ENCODE measurements at regions not wholly inside any gene's neighbourhood (a gene's known extent, or its start where the extent isn't known, plus 50 kb on each side); places are given as distances from the start of the nearest gene placed in this dataset.
"Not testable (repeated sequence)": the region's sequence is repeated elsewhere in the genome, so short reads cannot be mapped to it uniquely, and the experiment has no call there.

GRCh38 chr15:36160351-36160750 lies 419.1 kb upstream of the CDIN1 start:
- H3K36me3 ChIP-seq (replicated peaks in 1 of 2) = no peaks in the 10 kb centered on the region
- no peaks in the 10 kb centered on the region for H3K27me3 ChIP-seq
- H3K4me3 ChIP-seq = no peak overlapping the region
- intact Hi-C loops (cut with DNase I) = no loop called here
- no peaks in the 10 kb centered on the region for H3K9me3 ChIP-seq (replicated peaks in 1 of 3)
- H3K27ac ChIP-seq = no peak overlapping the region
- TF ChIP-seq CTCF (IDR thresholded peaks at IDR 0.05) (no peak), POLR2A (IDR thresholded peaks at IDR 0.05) (no peak)
- DNase-seq = no peak
- peaks cover 0 to 5% of the 10 kb centered on the region in 2 donors for H3K4me1 ChIP-seq (replicated peaks in 1 of 2)
- 67 to 83% (median 76%) methylated on average over 1 of the region's 1 CpG for WGBS, 4 donors

- no peaks in the 10 kb centered on the region for H3K27me3 ChIP-seq
- TF ChIP-seq CTCF (IDR thresholded peaks at IDR 0.05) = no peak
- no peak for TF ChIP-seq POLR2A (IDR thresholded peaks at IDR 0.05)
- DNase-seq = no peak
- no peaks in the 10 kb centered on the region for H3K9me3 ChIP-seq (replicated peaks in 1 of 3)
- no peak overlapping the region for H3K4me3 ChIP-seq
- no peaks in the 10 kb centered on the region for H3K36me3 ChIP-seq (replicated peaks in 1 of 2)
- intact Hi-C loops (cut with DNase I) = no loop called here
- no peak overlapping the region for H3K27ac ChIP-seq
- H3K4me1 ChIP-seq (replicated peaks in 1 of 2) = peaks cover 0 to 5% of the 10 kb centered on the region in 2 donors
Observed at GRCh38 chr15:36161108-36161507, 418.3 kb upstream of the CDIN1 start.

- peak in 2 of 7 donors; percentile 9 to 20 for DNase-seq
- no peaks in the 10 kb centered on the region for H3K27me3 ChIP-seq
- no peaks in the 10 kb centered on the region for H3K36me3 ChIP-seq (replicated peaks in 1 of 2)
- H3K9me3 ChIP-seq (replicated peaks in 1 of 3) = no peaks in the 10 kb centered on the region
- intact Hi-C loops (cut with DNase I) = no loop called here
- 11 to 38% (median 25%) methylated on average over 2 of the region's 2 CpGs for WGBS, 4 donors
- TF ChIP-seq CTCF (IDR thresholded peaks at IDR 0.05) (no peak), POLR2A (IDR thresholded peaks at IDR 0.05) (no peak)
- peaks cover 0 to 2% of the 10 kb centered on the region in 2 donors for H3K4me1 ChIP-seq (replicated peaks in 1 of 2)
- H3K27ac ChIP-seq = no peak overlapping the region
- H3K4me3 ChIP-seq = no peak overlapping the region
Observed at GRCh38 chr15:36161771-36162212, 417.6 kb upstream of the CDIN1 start.

GRCh38 chr15:36163983-36164382 lies 415.4 kb upstream of the CDIN1 start:
- intact Hi-C loops (cut with DNase I); H3K4me3 ChIP-seq: not testable (repeated sequence)
- 89 to 94% (median 91%) methylated on average over 13 of the region's 13 CpGs for WGBS, 4 donors

GRCh38 chr15:36172955-36173354 lies 406.5 kb upstream of the CDIN1 start:
- TF ChIP-seq CTCF (IDR thresholded peaks at IDR 0.05) (no peak), POLR2A (IDR thresholded peaks at IDR 0.05) (no peak)
- Histone ChIP-seq H3K27me3 (no peaks in the 10 kb centered on the region), H3K4me3 (no peak overlapping the region), H3K4me1 (replicated peaks in 1 of 2) (no peaks in the 10 kb centered on the region), H3K9me3 (replicated peaks in 1 of 3) (no peaks in the 10 kb centered on the region), H3K27ac (no peak overlapping the region), H3K36me3 (replicated peaks in 1 of 2) (no peaks in the 10 kb centered on the region)
- intact Hi-C loops (cut with DNase I) = no loop called here
- WGBS, 4 donors = 74 to 91% (median 79%) methylated on average over 2 of the region's 2 CpGs
- DNase-seq = no peak

More at GRCh38 chr15:36163983-36164382, 415.4 kb upstream of the CDIN1 start:
- not testable (repeated sequence) for H3K27ac ChIP-seq; H3K27me3 ChIP-seq; H3K9me3 ChIP-seq (replicated peaks in 1 of 3); H3K4me1 ChIP-seq (replicated peaks in 1 of 2); H3K36me3 ChIP-seq (replicated peaks in 1 of 2); DNase-seq

Data from adrenal gland (tissue), 9 donors.